Peyer's patch (tissue), 4 donors: ENCODE measurements at regions not wholly inside any gene's neighbourhood (a gene's known extent, or its start where the extent isn't known, plus 50 kb on each side); places are given as distances from the start of the nearest gene placed in this dataset.

Experiments used
- POLR2A ChIP-seq, 2 donors: fragments of 450-650 bp; IDR thresholded peaks; one replicate each; pipeline ENCODE4 v1.5.1; 2017; ENCODE audit warnings: antibody characterized with exemption in 2 of 2, mild to moderate bottlenecking in 2 of 2, moderate library complexity in 2 of 2
- TF ChIP-seq, protein P1 (sequence below), 6 experiments: fragments of 450-650 bp in 4 of 6; fragments of 200-600 bp in 2 of 6; sonication (generic) in 1 of 6; IDR thresholded peaks; one replicate each; pipeline ENCODE4 v1.5.1; 2017 to 2019; ENCODE audit warnings: antibody characterized with exemption in 6 of 6, mild to moderate bottlenecking in 3 of 6, moderate library complexity in 1 of 6

DNA sequence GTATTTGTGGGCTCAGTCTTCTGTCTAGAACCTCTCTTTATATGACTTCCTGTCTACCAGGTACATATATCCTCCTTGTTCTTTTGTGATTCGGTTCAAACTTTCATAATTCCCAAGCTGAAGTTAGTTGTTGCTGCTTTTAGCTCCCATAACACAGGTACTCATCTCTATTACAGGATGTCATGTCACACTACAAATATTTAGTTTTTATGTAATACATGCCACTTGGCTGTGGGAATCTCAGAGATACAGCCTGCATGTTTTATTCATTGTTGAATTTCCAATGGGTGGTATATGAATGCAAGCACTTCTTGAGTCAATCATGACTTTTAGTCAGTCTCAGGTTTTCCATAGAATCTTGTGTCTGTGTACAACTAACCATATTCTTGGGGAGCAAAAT lies 122.7 kb downstream of the SINHCAF start:
- TF ChIP-seq, protein P1, sequence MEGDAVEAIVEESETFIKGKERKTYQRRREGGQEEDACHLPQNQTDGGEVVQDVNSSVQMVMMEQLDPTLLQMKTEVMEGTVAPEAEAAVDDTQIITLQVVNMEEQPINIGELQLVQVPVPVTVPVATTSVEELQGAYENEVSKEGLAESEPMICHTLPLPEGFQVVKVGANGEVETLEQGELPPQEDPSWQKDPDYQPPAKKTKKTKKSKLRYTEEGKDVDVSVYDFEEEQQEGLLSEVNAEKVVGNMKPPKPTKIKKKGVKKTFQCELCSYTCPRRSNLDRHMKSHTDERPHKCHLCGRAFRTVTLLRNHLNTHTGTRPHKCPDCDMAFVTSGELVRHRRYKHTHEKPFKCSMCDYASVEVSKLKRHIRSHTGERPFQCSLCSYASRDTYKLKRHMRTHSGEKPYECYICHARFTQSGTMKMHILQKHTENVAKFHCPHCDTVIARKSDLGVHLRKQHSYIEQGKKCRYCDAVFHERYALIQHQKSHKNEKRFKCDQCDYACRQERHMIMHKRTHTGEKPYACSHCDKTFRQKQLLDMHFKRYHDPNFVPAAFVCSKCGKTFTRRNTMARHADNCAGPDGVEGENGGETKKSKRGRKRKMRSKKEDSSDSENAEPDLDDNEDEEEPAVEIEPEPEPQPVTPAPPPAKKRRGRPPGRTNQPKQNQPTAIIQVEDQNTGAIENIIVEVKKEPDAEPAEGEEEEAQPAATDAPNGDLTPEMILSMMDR (IDR thresholded peaks at IDR 0.05), result no peak
- no peak for TF ChIP-seq POLR2A (IDR thresholded peaks at IDR 0.05)
